Sigmoid colon (tissue), 3 donors: ENCODE measurements at regions not wholly inside any gene's neighbourhood (a gene's known extent, or its start where the extent isn't known, plus 50 kb on each side); places are given as distances from the start of the nearest gene placed in this dataset.

Experiments used
- POLR2A ChIP-seq, 2 donors: fragments of 450-650 bp; IDR thresholded peaks; one replicate each; pipeline ENCODE4 v1.6.1; 2016; ENCODE audit warnings: antibody characterized with exemption in 2 of 2, mild to moderate bottlenecking in 2 of 2, moderate library complexity in 2 of 2
- TF ChIP-seq, protein P1 (sequence below), 4 experiments: fragments of 450-650 bp in 3 of 4; fragments of 200-600 bp in 1 of 4; IDR thresholded peaks; one replicate each; pipeline ENCODE4 v1.5.1; 2016 to 2019; ENCODE audit warnings: antibody characterized with exemption in 4 of 4, mild to moderate bottlenecking in 3 of 4, moderate library complexity in 2 of 4

DNA sequence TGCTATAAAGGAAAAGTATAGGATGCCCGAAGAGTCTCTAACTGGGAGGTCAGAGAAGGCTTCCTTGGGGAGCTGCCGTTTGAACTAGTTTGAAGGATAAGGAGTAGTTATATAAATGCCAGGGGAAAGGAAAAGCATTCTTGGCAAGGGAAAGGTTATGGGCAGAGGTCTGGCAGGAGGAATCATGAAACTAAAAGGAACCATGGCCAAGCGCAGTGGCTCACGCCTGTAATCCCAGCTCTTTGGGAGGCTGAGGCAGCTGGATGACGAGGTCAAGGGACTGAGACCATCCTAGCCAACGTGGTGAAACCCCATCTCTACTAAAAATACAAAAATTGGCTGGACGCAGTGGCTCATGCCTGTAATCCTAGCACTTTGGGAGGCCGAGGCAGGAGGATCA, 66.8 kb upstream of the EPCAM start:
- TF ChIP-seq, protein P1, sequence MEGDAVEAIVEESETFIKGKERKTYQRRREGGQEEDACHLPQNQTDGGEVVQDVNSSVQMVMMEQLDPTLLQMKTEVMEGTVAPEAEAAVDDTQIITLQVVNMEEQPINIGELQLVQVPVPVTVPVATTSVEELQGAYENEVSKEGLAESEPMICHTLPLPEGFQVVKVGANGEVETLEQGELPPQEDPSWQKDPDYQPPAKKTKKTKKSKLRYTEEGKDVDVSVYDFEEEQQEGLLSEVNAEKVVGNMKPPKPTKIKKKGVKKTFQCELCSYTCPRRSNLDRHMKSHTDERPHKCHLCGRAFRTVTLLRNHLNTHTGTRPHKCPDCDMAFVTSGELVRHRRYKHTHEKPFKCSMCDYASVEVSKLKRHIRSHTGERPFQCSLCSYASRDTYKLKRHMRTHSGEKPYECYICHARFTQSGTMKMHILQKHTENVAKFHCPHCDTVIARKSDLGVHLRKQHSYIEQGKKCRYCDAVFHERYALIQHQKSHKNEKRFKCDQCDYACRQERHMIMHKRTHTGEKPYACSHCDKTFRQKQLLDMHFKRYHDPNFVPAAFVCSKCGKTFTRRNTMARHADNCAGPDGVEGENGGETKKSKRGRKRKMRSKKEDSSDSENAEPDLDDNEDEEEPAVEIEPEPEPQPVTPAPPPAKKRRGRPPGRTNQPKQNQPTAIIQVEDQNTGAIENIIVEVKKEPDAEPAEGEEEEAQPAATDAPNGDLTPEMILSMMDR (IDR thresholded peaks at IDR 0.05): no peak
- no peak for TF ChIP-seq POLR2A (IDR thresholded peaks at IDR 0.05)
